Left kidney (tissue), 1 donor: ENCODE measurements at regions not wholly inside any gene's neighbourhood (a gene's known extent, or its start where the extent isn't known, plus 50 kb on each side); places are given as distances from the start of the nearest gene placed in this dataset.
A peak's percentile ranks its signal among the peaks of the same experiment; 100 is the strongest.
"Not testable (repeated sequence)": the region's sequence is repeated elsewhere in the genome, so short reads cannot be mapped to it uniquely, and the experiment has no call there.

Source experiments
- DNase-seq: peaks from one replicate; pipeline ENCODE4 v3.0.0-alpha.2; 2013

DNA sequence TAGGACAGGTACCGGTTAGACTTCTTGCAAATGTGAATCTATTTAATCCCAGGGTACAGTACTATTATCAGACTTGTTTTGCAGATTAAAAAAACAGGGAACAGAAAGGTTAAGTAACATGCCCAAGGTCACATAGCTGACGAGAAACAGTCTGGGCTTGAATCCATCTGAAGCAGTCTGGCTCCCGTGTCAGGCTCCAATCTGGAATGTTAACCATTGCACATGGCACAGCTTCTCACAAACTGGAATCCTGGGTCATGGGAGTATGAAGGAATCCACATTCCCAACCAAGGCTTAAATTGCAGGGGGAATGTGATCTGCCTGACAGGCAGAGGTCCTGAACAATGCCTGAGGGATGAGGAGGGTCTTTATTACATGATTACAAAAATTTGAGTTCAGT, 187.5 kb upstream of the SPTLC3 start:
- DNase-seq: no peak

- DNase-seq: no peak
Measured at GRCh38 chr20:12823734-12824133, 185.0 kb upstream of the SPTLC3 start.

DNA sequence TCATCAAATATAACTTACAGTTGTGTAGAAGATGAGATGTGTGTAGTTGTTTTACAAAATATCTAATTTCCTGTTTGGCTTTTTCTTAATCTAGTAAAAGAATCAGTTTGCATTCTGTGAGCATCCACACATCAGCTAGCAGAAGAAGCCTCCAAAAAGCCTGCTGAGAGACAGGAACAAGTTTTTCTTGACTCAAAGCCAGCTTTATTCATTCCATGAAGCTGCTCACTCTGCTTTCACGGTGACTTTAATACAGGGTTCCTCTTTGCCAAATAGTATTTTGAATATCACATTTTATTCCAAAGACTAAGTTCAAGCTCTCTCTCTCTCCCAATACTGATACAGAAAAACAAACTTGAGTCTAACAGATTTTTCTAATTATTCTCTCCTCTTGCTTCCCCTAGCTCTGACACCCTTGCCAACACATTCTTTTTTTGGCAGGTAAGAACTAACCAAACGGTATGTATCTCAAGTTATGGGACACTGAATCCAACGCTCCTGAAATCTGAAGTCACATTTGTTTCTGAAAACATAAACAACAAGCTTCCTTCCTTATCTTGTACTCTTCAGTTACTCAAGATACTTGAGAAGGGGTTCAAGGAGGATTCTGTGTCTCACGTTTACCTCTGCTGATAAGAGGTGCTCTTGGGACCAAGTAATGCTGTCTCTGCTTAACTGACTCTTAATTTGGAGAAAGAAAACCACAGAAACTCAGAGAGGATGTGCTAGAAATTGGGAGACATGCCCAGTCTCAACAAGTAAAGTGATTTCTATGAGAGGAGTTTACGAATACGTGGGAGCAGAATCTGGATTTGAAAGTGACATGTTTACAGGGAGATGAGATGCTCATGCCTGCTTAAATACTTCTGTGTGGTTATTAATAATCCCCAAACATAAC, 184.2 kb upstream of the SPTLC3 start:
- DNase-seq: no peak

DNA sequence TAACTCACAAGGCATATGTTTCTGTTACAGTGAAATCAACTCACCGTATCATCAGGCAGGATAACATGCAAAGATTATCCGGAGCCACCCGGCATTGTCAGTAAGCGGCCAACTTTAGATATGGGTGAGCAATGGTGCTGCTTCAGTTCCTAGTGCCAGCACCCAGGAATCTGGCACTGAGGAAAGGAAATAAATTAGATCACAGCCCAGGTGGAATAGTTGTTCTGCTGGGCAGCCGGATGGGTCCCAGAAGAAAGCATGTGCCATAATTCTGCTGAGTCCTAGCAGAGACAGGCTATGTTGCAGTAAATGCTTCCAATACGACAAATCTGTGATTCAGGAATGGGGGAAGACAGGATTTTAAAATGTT, 183.6 kb upstream of the SPTLC3 start:
- DNase-seq: no peak

DNA sequence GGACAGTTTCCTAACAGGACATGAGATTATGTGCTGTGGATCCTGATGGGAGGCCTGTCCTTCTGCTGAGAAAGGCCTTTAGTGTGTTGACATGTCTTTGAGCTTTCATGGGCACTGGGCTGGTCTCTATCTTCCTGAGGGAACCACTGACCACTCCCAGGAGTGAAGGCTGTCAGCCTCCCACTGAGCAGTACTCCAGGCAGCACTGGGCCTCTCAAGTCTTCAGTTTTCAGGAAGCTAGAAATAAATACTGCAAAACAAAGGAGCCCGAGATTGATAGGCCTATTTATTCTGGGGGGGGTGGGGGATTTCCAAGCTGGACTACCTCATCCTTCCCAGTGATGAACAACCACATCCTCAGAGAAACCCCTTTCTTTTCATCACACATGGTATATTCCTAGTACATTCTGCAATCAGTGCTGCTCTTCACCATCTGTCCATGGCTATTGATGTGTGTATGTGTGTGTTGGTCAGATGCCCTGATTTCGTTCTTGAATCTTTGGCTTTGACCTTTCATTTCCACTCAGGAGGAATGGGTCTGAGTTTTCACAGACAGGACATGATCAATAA, 180.9 kb upstream of the SPTLC3 start:
- no peak for DNase-seq

DNA sequence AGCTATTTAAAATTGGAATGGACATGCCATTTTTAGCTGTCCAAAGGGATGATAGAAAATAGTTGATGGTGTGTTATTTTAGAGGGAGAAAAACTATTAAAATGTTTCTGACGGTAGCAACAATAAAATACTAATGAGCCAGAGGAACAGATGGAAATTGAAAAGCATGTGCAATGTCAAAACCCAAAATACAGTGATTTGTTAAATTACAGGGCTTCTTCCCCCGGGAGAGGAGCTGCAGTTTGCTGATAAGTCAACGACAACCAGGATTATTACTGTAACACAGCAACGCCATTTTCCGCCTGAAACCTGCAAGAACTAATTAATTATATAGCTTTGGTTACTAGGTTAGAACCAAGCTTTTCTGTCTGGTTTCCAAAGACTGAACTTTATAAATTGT, 179.6 kb upstream of the SPTLC3 start:
- DNase-seq: no peak

DNA sequence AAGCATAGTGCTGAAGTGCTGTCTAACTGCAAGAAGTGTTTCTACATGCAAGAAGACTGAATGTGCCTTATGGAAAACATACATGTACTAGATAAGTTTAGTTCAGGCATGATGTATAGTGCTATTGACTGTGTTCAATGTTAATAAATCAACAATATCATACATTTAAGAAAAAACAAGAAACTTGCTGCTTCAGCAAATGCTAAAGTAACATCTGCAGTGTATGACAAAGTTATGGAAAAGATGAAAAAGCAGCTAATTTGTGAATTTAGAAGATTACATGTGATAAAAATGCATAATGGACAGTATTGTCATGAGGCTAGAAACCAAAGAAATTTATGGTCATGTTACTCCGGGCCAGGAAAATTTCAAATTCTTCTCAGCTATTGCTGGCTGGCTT, 174.9 kb upstream of the SPTLC3 start:
- DNase-seq: no peak

DNA sequence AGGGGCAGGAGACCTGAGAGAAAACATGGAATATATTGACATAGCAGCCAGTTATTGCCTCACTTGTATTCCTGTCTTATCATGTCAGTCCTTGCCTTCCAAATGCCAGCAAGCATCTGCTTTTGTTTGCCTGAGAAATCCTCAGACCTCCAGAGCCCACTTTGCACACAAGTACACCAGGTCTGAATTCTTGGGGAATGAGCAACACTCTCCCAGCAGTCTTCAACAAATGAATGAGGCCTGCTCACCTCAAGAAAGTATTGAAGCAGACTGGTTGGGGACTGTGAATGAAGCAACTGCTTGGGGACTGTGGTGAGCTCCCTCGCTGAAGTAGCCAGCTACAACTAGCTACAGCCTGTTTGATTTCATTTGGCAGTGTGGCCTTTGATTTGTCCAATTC, 172.8 kb upstream of the SPTLC3 start:
- DNase-seq: no peak

DNA sequence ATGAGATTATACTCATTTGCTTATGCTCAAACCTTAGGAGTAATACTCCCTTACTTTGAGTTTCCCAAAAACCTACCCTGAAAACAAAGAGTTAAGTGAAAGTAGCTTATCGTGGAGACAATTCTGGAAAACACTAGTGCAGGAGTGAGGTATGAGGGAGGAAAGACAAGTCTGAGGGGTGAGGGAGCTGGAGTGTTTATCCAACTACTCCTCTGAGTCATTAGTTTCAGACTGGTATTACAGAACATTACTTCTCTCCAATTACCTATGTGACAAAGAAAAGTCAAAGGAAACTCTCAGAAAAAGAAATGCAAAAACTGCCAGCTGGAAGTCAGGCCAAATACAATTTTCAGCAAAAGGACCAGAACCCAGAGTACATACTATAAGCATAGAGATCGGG, 171.1 kb upstream of the SPTLC3 start:
- DNase-seq: no peak

- DNase-seq: no peak
Measured at GRCh38 chr20:12838261-12838866, 170.4 kb upstream of the SPTLC3 start.

GRCh38 chr20:12847872-12848271, 160.9 kb upstream of the SPTLC3 start:
- peak; percentile 57 for DNase-seq

DNA sequence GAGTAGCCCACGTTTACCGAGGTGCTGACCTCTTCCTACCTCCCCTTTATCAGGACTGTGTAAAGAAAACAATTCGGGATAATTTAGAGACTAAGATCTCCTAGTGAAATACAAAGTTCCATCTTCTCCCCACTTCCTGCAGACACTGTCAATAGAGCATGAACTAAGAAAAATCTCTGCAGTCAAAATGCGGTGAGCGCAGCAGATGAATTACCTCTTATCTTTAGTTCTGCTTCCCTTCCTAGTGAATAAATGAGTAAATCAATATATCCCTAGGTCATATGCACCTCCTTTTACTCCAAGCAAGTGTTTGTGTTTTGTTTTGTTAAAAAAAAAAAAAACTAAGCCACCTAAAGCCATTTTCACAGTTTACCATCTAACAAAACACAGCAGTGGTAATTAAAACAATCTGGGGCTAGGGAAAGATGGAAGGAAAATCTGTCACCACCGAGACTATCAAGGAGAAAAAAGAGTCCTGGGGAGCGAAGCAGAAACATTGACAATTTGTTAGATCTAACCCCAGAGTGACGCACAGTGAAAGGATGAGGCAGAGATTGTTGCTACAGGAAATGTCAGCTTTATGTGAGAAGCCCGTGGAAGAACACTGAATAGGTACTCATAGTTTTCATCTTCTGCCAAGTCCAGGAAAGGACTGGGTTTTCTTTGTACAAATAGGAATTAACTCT, 159.4 kb upstream of the SPTLC3 start:
- no peak for DNase-seq

DNA sequence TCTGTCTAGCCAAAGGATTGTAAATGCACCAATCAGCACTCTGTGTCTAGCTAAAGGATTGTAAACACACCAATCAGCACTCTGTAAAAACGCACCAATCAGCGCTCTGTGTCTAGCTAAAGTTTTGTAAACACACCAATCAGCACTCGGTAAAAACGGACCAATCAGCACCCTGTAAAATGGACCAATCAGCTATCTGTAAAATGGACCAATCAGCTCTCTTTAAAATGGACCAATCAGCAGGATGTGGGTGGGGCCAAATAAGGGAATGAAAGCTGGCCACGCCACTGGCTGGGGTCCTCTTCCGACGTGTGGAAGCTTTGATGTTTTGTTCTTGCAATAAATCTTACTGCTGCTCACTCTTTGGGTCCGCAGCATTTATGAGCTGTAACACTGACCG, 151.1 kb upstream of the SPTLC3 start:
- not testable (repeated sequence) for DNase-seq

- DNase-seq: no peak
Measured at GRCh38 chr20:12860619-12861247, 148.0 kb upstream of the SPTLC3 start.

DNA sequence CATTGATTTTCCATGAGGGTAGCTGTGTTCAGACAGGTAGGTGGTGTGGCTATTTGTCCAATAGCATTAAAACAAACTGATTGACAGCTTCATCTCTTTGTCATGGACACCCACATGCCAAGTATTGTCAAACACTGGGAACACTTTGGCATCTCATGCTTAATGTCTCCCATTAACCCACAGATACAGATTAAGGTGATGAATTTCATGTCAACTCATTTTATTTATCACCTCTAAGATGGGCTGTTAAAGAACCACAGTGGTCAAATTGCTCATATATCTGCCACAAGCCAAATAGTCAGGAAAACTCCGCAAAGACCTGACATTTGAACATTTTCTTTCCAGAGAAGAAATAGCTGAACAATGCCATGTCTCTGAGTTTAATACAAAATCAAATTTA, 139.1 kb upstream of the SPTLC3 start:
- no peak for DNase-seq

GRCh38 chr20:12870588-12870987, 138.2 kb upstream of the SPTLC3 start:
- no peak for DNase-seq

DNA sequence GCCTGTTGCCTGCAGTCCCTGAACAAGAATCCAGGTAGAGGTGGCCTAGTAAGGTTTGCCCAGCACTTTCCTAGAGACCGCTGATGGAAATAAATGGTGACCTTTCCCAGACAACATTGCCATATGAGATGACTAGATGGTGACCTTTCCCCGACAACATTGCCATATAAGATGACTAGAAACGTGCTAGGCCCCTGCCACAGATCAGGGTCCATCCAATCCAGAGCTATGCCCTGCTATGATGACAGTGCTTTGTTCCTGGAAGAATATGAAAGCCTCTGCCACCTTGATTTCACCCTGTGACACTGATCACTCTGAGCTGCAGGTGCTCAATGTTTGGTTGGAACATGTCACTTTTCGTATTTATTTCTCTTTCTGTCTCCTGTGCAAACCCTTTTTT, 133.8 kb upstream of the SPTLC3 start:
- no peak for DNase-seq

- no peak for DNase-seq
Measured at GRCh38 chr20:12875510-12875909, 133.3 kb upstream of the SPTLC3 start.

DNA sequence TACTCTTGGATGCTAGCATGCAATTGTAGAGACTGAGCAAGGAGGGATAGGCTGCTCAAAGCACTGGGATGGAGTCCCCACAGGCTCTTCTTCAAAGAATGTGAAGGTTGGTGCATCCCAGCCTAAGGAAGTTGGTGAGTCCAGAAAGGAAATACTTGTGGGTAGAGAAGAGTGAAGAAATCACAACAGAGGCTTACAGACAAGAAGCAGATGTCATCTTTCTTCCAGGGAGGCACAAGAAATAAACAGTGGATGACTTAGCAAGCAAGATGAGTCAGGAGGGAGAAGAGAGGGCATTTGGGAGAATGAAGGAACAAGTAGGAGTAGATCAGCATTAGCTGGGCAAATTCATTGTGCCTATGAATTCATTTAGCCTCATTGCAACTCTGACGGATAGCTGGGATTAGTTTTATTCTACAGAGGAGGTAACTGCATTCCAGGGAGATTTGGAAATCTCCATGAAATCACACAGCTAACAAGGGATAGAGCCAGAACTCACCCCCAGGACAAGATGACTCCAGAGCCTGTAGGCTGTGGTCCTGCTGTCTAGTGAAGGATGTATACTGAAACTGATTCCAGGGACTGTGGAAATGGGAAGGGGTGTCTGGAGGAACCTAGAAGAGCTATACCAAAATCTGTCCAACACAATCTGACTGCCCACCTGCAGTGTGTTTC, 125.8 kb upstream of the SPTLC3 start:
- no peak for DNase-seq

DNA sequence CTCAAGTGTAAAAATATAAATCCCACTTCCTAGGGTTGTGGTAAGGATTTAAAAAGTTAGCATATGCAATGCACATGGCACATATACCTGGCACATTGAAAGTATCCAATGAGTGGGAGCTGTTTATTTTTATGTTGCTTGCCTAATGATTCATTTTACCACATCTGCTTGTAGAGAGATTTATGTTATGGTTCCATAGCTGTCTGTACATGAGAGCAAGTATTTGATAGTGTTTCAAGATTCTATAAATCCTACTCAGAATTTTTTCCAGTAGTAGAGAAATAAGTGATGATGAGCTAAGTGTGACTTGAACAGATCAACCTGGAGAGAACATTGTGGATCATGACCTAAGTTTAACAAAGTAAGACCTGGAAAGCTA, 125.3 kb upstream of the SPTLC3 start:
- DNase-seq: no peak

DNA sequence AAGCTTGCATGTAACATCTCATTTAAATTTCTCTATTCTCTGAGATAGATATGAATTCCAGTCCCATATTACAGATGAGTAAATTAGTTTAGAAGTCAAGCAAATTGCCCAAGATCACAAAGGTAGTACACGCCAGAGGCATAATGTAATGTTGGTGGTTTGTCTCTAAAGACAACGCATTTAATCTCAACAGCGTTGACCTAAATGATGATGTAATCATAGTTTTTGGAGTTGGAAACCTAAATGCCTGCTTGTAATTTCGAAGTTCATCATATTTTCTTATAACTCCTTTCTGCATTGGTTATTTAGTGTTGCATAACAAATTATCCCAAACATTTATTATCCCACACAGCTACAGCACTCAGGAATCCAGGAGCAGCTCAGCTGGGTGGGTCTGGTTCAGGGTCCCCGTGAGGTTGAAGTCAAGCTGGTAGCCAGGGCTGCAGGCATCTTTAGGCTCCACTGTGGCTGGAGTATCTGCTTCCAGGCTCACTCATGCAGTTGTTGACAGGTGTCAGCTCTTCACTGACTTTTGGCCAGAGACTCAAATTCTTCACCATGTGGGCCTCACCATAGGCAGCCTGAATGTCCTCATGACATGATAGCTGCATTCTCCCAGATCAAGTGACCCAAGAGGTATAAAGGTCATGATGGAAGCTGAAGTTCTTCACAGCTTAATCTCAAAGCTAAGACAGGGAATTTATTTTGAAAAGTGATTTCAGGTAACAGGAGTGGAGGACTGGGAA, 122.0 kb upstream of the SPTLC3 start:
- DNase-seq: no peak
